HG02763 (cell line): ENCODE measurements at regions not wholly inside any gene's neighbourhood (a gene's known extent, or its start where the extent isn't known, plus 50 kb on each side); places are given as distances from the start of the nearest gene placed in this dataset.

Experiments
- ATAC-seq: cut with Tn5 transposase; IDR thresholded peaks from one replicate; pipeline ENCODE4 v1.9.1; 2021; ENCODE audit warnings: mild to moderate bottlenecking, moderate library complexity; ENCODE audit not compliant: unreplicated experiment

- no peak for ATAC-seq
Measured at GRCh38 chr1:29676496-29676895, 440.2 kb downstream of the PTPRU start.

- no peak for ATAC-seq
Measured at GRCh38 chr1:29675481-29676263, 439.4 kb downstream of the PTPRU start.

- ATAC-seq, result no peak
Measured at GRCh38 chr1:29674627-29675326, 438.5 kb downstream of the PTPRU start.

- no peak for ATAC-seq
Measured at GRCh38 chr1:29673669-29674626, 437.6 kb downstream of the PTPRU start.

- no peak for ATAC-seq
Measured at GRCh38 chr1:29673228-29673500, 436.8 kb downstream of the PTPRU start.

- no peak for ATAC-seq
Measured at GRCh38 chr1:29672416-29673227, 436.3 kb downstream of the PTPRU start.

- no peak for ATAC-seq
Measured at GRCh38 chr1:29671446-29672356, 435.4 kb downstream of the PTPRU start.

GRCh38 chr1:29670752-29671151, 434.4 kb downstream of the PTPRU start:
- ATAC-seq, result no peak

- no peak for ATAC-seq
Measured at GRCh38 chr1:29669912-29670311, 433.6 kb downstream of the PTPRU start.

- ATAC-seq, result no peak
Measured at GRCh38 chr1:29669158-29669871, 433.0 kb downstream of the PTPRU start.

- no peak for ATAC-seq
Measured at GRCh38 chr1:29668551-29669157, 432.3 kb downstream of the PTPRU start.

- no peak for ATAC-seq
Measured at GRCh38 chr1:29667951-29668350, 431.6 kb downstream of the PTPRU start.

GRCh38 chr1:29664711-29665110, 428.4 kb downstream of the PTPRU start:
- ATAC-seq, result no peak

GRCh38 chr1:29658688-29659087, 422.4 kb downstream of the PTPRU start:
- ATAC-seq, result no peak

- no peak for ATAC-seq
Measured at GRCh38 chr1:29657816-29658215, 421.5 kb downstream of the PTPRU start.

- ATAC-seq, result no peak
Measured at GRCh38 chr1:29655945-29656850, 419.9 kb downstream of the PTPRU start.

GRCh38 chr1:29655145-29655544, 418.8 kb downstream of the PTPRU start:
- ATAC-seq, result no peak
